HL-60 (cell line): ENCODE measurements at regions not wholly inside any gene's neighbourhood (a gene's known extent, or its start where the extent isn't known, plus 50 kb on each side); places are given as distances from the start of the nearest gene placed in this dataset.

Experiments
- POLR2AphosphoS5 ChIP-seq: IDR thresholded peaks from 2 replicates; pipeline ENCODE4 v1.6.1; 2012; ENCODE audit warnings: low read depth
- REST ChIP-seq: IDR thresholded peaks from 2 replicates; pipeline ENCODE4 v1.6.1; 2012; ENCODE audit warnings: low read depth; ENCODE audit not compliant: insufficient replicate concordance
- TF ChIP-seq, protein P1 (sequence below): IDR thresholded peaks from one replicate; pipeline ENCODE4 v1.5.1; 2011; ENCODE audit warnings: low read length, control low read depth, inconsistent platforms; ENCODE audit not compliant: insufficient read depth

- TF ChIP-seq, protein P1, sequence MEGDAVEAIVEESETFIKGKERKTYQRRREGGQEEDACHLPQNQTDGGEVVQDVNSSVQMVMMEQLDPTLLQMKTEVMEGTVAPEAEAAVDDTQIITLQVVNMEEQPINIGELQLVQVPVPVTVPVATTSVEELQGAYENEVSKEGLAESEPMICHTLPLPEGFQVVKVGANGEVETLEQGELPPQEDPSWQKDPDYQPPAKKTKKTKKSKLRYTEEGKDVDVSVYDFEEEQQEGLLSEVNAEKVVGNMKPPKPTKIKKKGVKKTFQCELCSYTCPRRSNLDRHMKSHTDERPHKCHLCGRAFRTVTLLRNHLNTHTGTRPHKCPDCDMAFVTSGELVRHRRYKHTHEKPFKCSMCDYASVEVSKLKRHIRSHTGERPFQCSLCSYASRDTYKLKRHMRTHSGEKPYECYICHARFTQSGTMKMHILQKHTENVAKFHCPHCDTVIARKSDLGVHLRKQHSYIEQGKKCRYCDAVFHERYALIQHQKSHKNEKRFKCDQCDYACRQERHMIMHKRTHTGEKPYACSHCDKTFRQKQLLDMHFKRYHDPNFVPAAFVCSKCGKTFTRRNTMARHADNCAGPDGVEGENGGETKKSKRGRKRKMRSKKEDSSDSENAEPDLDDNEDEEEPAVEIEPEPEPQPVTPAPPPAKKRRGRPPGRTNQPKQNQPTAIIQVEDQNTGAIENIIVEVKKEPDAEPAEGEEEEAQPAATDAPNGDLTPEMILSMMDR = no peak
- TF ChIP-seq POLR2AphosphoS5 (no peak), REST (no peak)
These were observed 140.2 kb upstream of the OTOS start for GRCh38 chr2:240280621-240281020.
